SU-DHL-6 (cell line): ENCODE measurements at regions not wholly inside any gene's neighbourhood (a gene's known extent, or its start where the extent isn't known, plus 50 kb on each side); places are given as distances from the start of the nearest gene placed in this dataset.

ENCODE experiments used
- H2AFZ ChIP-seq: fragments of 200-600 bp; sonication (generic); 2 replicates; pipeline ENCODE4 v1.6.1; 2014; ENCODE audit warnings: low read depth, mild to moderate bottlenecking, moderate library complexity, mixed read lengths, antibody characterized with exemption, low read length; ENCODE audit not compliant: severe bottlenecking
- H3F3A ChIP-seq: fragments of 200-600 bp; shearing (Covaris generic); 2 replicates; pipeline ENCODE4 v1.6.0; 2016; ENCODE audit warnings: antibody characterized with exemption, mild to moderate bottlenecking; ENCODE audit not compliant: insufficient read depth
- H3K27ac ChIP-seq: fragments of 200-600 bp; sonication (generic); 2 replicates; pipeline ENCODE4 v1.5.1; 2016; ENCODE audit warnings: low read depth, mild to moderate bottlenecking, low read length, moderate library complexity, mixed read lengths
- H3K27me3 ChIP-seq: fragments of 200-600 bp; sonication (generic), shearing (Covaris generic); 2 replicates; pipeline ENCODE4 v1.6.0; 2014; ENCODE audit warnings: mild to moderate bottlenecking, low read length
- H3K36me3 ChIP-seq: fragments of 200-600 bp; sonication (generic); 2 replicates; pipeline ENCODE4 v1.6.1; 2014; ENCODE audit warnings: mild to moderate bottlenecking, low read length, mixed read lengths
- H3K4me2 ChIP-seq: fragments of 300-600, 200-600 bp; shearing (Covaris generic), sonication (generic); 2 replicates; pipeline ENCODE4 v1.6.0; 2014; ENCODE audit warnings: low read length, low read depth, mild to moderate bottlenecking; ENCODE audit not compliant: poor library complexity, severe bottlenecking
- H3K4me3 ChIP-seq: fragments of 200-600 bp; sonication (generic); 2 replicates; pipeline ENCODE4 v1.5.1; 2014; ENCODE audit warnings: antibody characterized with exemption, low read length, mild to moderate bottlenecking, mixed read lengths; ENCODE audit not compliant: insufficient read depth, poor library complexity, severe bottlenecking
- H3K79me2 ChIP-seq: fragments of 200-600 bp; sonication (generic); 2 replicates; pipeline ENCODE4 v1.6.1; 2014; ENCODE audit warnings: mild to moderate bottlenecking, low read length, moderate library complexity; ENCODE audit not compliant: insufficient read depth
- H3K9ac ChIP-seq: fragments of 200-600 bp; sonication (generic); 2 replicates; pipeline ENCODE4 v1.7.0; 2014; ENCODE audit warnings: mild to moderate bottlenecking, low read length
- H3K9me2 ChIP-seq: fragments of 200-600 bp; sonication (generic); replicated peaks from 2 replicates; pipeline ENCODE4 v1.6.1; 2014; ENCODE audit warnings: low read length; ENCODE audit not compliant: insufficient read depth
- H3K9me3 ChIP-seq: fragments of 200-600 bp; sonication (generic); 2 replicates; pipeline ENCODE4 v1.6.1; 2014; ENCODE audit warnings: low read length, mixed read lengths; ENCODE audit not compliant: insufficient read depth
- H4K20me1 ChIP-seq: fragments of 200-600 bp; sonication (generic); 2 replicates; pipeline ENCODE4 v1.6.1; 2014; ENCODE audit warnings: low read depth, mild to moderate bottlenecking, antibody characterized with exemption, low read length, moderate library complexity, mixed read lengths
- CTCF ChIP-seq: fragments of 200-600 bp; sonication (generic); IDR thresholded peaks from one replicate; pipeline ENCODE4 v1.5.1; 2017; ENCODE audit warnings: antibody characterized with exemption, mild to moderate bottlenecking, low read length, moderate library complexity; ENCODE audit not compliant: insufficient read depth, poor library complexity, severe bottlenecking
- EZH2phosphoT487 ChIP-seq: fragments of 200-600 bp; sonication (generic), shearing (Covaris generic); conservative IDR thresholded peaks from 2 replicates; pipeline ENCODE4 v1.6.1; 2018; ENCODE audit warnings: mild to moderate bottlenecking, antibody characterized with exemption, low read length, moderate library complexity, mixed read lengths

DNA sequence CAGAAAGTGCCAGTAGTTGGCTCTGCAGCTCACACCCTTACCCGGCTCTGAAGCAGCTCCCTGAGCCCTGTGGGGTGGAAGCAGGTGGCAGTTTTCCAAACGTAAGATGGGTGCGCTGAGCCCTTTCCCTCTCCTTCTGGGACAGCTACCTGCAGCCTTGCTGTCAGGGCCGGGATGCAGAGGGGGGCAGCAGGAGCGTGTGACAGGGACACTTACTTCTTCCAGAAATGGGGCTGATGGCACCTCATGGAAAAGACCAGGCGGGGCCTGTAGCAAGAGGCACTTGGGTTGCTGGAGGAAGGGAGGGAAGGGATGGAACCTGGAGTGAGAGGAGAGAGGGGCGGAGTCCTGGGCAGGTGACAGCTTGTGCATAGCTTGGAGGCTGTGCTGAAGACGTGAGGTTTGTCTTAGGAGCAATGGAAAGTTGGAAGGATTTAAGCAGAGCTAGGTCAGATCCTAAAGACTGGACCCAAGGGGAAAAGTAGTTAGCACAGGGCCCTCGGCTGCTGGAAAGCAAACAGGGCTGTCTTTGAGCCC lies 216.8 kb upstream of the RPL38 start:
- Histone ChIP-seq H3K4me3 (no peak overlapping the region), H3K27ac (no peak overlapping the region), H3K4me2 (no peak overlapping the region), H3K36me3 (no peaks in the 10 kb centered on the region), H3K9ac (no peak overlapping the region), H3F3A (no peaks in the 10 kb centered on the region), H3K9me2 (no peaks in the 10 kb centered on the region), H2AFZ (no peak overlapping the region), H3K79me2 (no peaks in the 10 kb centered on the region), H3K27me3 (no peaks in the 10 kb centered on the region), H3K9me3 (no peaks in the 10 kb centered on the region), H4K20me1 (no peaks in the 10 kb centered on the region)
- TF ChIP-seq EZH2phosphoT487 (no peak), CTCF (no peak)

- TF ChIP-seq EZH2phosphoT487 (no peak), CTCF (no peak)
- Histone ChIP-seq H3K9ac (no peak overlapping the region), H3K27ac (no peak overlapping the region)
These were observed 216.1 kb upstream of the RPL38 start for GRCh38 chr17:73987395-73987794.

DNA sequence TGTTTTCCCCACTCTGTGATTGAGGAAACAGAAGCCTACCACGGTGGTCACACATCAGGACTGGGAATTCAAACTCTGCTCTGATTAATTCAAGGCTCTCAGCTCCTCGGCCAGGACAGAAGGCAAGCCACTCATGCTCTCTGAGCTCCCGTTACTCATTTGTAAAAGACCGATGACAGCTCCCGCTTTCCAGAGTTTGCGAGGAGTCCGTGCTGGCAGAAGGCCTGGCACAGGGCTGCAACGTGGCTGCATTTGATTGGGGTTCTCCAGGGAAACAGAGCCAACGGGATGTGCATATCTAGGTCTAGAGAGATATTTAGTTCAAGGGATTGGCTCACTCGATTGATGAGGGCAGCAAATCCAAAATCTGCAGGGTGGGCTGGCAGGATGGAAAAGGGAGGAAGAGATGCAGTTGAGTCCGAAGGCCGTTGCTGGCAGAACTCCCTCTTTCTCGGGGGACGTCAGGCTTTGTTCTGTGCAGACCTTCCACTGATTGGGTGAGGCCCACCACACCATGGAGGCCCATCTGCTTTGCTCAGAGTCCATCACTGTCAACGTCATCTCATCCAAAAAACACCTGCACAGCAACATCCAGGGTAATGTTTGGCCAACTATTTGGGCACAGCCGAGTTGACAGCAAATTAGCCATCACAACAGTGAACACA lies 215.5 kb upstream of the RPL38 start:
- H3K9me3 ChIP-seq = no peaks in the 10 kb centered on the region
- H3K9ac ChIP-seq = no peak overlapping the region
- no peak overlapping the region for H3K27ac ChIP-seq
- H3K4me2 ChIP-seq = no peak overlapping the region
- H2AFZ ChIP-seq = no peak overlapping the region
- H3K79me2 ChIP-seq = no peaks in the 10 kb centered on the region
- TF ChIP-seq EZH2phosphoT487 = no peak
- no peak for TF ChIP-seq CTCF
- H3K9me2 ChIP-seq = no peaks in the 10 kb centered on the region
- H3K36me3 ChIP-seq = no peaks in the 10 kb centered on the region
- no peaks in the 10 kb centered on the region for H3K27me3 ChIP-seq
- no peaks in the 10 kb centered on the region for H4K20me1 ChIP-seq
- no peaks in the 10 kb centered on the region for H3F3A ChIP-seq
- H3K4me3 ChIP-seq = no peak overlapping the region

More at GRCh38 chr17:73987395-73987794, 216.1 kb upstream of the RPL38 start:
- no peaks in the 10 kb centered on the region for H3K36me3 ChIP-seq
- H4K20me1 ChIP-seq = no peaks in the 10 kb centered on the region
- no peaks in the 10 kb centered on the region for H3K9me2 ChIP-seq
- H3K79me2 ChIP-seq = no peaks in the 10 kb centered on the region
- no peaks in the 10 kb centered on the region for H3F3A ChIP-seq
- no peak overlapping the region for H3K4me2 ChIP-seq
- H3K27me3 ChIP-seq = no peaks in the 10 kb centered on the region
- no peak overlapping the region for H2AFZ ChIP-seq
- H3K4me3 ChIP-seq = no peak overlapping the region
- no peaks in the 10 kb centered on the region for H3K9me3 ChIP-seq
